ENCODE measurements at regions not wholly inside any gene's neighbourhood (a gene's known extent, or its start where the extent isn't known, plus 50 kb on each side); places are given as distances from the start of the nearest gene placed in this dataset.

DNA sequence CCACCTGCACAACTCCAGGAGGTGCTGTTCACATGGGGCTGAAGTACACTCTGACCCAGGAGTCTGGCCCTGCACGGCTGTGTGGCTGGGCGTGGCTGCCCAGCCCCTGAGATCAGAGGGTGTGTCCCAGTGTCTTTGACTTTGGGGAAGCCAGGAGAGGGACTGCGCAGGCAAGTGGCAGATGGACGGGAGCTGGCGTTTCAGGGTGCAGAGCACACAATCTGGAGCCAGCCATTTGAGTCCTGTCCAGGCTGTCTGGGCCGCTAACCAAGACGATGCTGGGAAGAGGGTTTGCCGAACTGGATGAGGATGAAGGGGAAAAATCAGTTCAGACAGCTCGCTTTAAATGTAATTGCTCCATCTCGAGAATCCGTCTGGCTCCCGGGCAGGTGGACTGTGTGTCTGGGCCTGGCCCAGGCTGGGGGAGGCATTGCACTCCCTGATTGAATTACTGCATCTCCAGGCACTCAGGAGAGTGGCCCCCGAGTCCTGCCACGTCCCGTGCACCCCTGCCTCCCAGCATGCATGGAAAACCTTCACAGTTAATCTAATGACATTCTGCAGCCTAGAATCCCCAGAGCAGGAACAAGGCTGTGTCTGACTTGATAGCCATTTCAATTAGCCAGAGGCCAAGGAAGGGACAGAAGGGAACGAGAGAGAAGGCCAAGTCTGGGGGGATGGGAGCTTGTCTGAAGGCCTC lies 120.8 kb upstream of the NANOS1 start:
- Histone ChIP-seq H3K27me3 (no peaks in the 10 kb centered on the region), H3K9me3 (no peaks in the 10 kb centered on the region), H3K4me1 (peaks cover 18% of the 10 kb centered on the region), H3K4me3 (ENCODE audit: low read depth, low read length) (peak overlapping the region; percentile 35), H3K36me3 (no peaks in the 10 kb centered on the region)
- DNase-seq, result peak; percentile 85
- no peak for TF ChIP-seq CTCF (IDR thresholded peaks at IDR 0.05; ENCODE audit: low read depth, low read length)

DNA sequence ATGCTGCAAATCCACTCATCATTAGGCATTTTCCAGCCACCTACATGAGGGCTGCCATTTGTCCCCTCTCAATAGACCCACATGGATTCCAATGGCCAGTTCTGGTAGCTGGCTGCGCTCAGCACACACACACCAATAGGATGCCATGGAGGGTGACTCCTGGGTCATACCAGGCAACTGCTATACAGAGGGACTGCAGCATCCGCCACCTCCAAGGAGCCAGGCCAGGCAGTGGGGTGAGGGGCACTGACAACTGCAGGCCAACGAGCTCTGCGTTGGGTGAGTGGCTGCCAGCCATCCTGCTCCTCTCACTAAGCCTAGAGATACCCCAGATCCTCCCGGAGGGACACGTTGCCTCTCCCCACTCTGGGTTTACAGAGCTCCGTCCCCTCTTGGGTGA lies 118.8 kb upstream of the NANOS1 start:
- peaks cover 23% of the 10 kb centered on the region for H3K4me1 ChIP-seq
- H3K4me3 ChIP-seq (ENCODE audit: low read depth, low read length), result no peak overlapping the region
- DNase-seq, result no peak
- no peaks in the 10 kb centered on the region for H3K27me3 ChIP-seq
- no peak for TF ChIP-seq CTCF (IDR thresholded peaks at IDR 0.05; ENCODE audit: low read depth, low read length)
- no peaks in the 10 kb centered on the region for H3K36me3 ChIP-seq
- no peaks in the 10 kb centered on the region for H3K9me3 ChIP-seq

DNA sequence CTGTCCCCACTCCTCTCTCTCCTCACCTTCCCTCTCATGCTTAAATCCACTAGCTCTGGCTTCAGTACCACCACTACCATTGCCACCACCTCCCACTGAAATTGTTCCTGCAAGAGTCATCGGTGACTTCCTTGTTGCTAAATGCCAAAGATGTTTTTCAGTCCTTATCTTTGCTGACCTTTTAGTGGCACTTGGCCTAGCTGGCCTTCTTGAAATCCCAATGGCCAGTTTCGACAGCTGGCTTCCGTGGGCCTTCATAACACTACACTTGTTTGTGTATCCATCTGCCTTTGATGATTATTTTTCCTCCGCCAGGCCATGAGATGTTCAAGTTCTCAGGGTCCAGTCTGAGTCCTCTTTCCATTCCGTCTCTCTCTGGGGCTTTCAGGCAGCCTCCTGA lies 118.2 kb upstream of the NANOS1 start:
- no peak for DNase-seq
- no peak for TF ChIP-seq CTCF (IDR thresholded peaks at IDR 0.05; ENCODE audit: low read depth, low read length)
- no peaks in the 10 kb centered on the region for H3K27me3 ChIP-seq
- no peak overlapping the region for H3K4me3 ChIP-seq (ENCODE audit: low read depth, low read length)
- no peaks in the 10 kb centered on the region for H3K9me3 ChIP-seq
- no peaks in the 10 kb centered on the region for H3K36me3 ChIP-seq
- peaks cover 23% of the 10 kb centered on the region for H3K4me1 ChIP-seq

DNA sequence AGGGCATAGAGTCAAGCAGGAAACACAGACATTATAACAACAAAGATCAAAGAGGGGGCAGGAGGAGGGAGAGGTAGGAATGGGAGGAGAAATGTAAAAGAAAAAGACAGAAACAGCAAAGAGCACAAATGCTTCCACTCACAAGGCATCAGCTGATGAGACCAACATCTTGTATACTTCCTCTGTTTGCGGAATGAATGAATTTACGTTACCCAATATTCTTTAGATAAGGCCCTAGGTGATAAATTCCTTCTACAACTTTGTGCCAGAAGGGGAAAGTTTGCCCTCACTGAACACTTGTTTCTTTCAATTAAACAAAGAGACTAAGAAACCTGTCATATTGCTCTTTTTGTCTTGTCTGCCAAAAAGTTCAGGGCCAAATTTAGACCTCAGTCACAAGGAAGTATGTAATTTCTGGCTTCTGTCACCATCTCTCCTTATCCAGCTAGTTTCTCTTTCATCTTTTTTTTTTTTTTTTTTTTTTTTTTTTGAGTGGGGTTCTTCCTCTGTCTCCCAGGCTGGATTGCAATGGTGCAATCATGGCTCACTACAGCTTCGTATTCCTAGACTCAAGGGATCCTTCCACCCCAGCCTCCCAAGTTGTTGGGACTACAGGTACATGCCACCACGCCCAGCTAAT lies 116.4 kb upstream of the NANOS1 start:
- no peaks in the 10 kb centered on the region for H3K27me3 ChIP-seq
- no peak for DNase-seq
- H3K36me3 ChIP-seq, result no peaks in the 10 kb centered on the region
- no peak overlapping the region for H3K4me3 ChIP-seq (ENCODE audit: low read depth, low read length)
- no peak for TF ChIP-seq CTCF (IDR thresholded peaks at IDR 0.05; ENCODE audit: low read depth, low read length)
- H3K4me1 ChIP-seq, result peaks cover 18% of the 10 kb centered on the region
- H3K9me3 ChIP-seq, result no peaks in the 10 kb centered on the region

DNA sequence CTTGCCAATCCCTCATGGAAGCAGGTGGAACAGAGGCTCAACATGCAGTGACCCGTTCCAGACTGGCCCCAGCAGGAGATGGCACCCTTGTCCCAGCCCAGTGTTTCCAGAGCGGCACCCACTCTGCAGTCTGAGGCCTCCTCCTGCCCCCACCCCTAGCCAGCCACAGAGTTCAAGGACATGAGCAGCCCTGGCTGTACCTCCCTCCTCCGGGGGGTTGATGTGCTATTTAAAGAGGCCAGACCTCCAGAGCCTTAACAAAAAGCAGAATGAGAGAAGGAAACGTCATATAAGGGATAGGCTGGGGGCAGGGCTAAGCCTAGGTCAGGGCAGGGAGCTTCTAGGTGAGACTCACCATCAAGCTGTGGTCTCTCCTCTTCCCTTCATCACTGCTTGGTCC lies 115.7 kb upstream of the NANOS1 start:
- no peak for TF ChIP-seq CTCF (IDR thresholded peaks at IDR 0.05; ENCODE audit: low read depth, low read length)
- H3K4me3 ChIP-seq (ENCODE audit: low read depth, low read length), result no peak overlapping the region
- no peaks in the 10 kb centered on the region for H3K9me3 ChIP-seq
- no peaks in the 10 kb centered on the region for H3K27me3 ChIP-seq
- no peaks in the 10 kb centered on the region for H3K36me3 ChIP-seq
- DNase-seq, result no peak
- H3K4me1 ChIP-seq, result peaks cover 15% of the 10 kb centered on the region

DNA sequence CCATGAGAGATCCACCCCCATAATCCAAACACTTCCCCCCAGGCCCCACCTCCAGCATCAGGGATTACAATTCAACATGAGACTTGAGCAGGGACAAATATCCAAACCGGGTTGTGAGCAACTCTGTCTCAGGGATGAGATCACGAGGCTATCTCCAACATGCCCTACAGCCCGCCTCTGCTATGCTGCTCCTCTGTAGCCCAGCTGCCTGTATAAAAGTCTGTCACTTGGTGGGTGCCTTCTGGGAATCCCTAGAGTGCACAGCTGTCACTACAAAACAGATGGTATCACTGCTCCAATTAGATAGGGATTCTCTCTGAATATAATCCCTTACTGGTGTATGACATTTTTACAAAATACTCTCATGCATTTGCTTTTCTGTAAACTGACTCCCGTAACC lies 114.9 kb upstream of the NANOS1 start:
- no peaks in the 10 kb centered on the region for H3K27me3 ChIP-seq
- H3K4me3 ChIP-seq (ENCODE audit: low read depth, low read length), result no peak overlapping the region
- H3K36me3 ChIP-seq, result no peaks in the 10 kb centered on the region
- no peak for TF ChIP-seq CTCF (IDR thresholded peaks at IDR 0.05; ENCODE audit: low read depth, low read length)
- DNase-seq, result peak; percentile 22
- peaks cover 10% of the 10 kb centered on the region for H3K4me1 ChIP-seq
- H3K9me3 ChIP-seq, result no peaks in the 10 kb centered on the region

Data from BE2C (cell line).